Activated naive CD8-positive, alpha-beta T cell treated with anti-CD3 and anti-CD28 coated beads, Interleukin-2, amount 50 U/mL, for 16 hours (primary cell): ENCODE measurements at regions not wholly inside any gene's neighbourhood (a gene's known extent, or its start where the extent isn't known, plus 50 kb on each side); places are given as distances from the start of the nearest gene placed in this dataset.

Experiments used
- DNase-seq: peaks from one replicate; pipeline ENCODE4 v3.0.0-alpha.2; 2020; ENCODE audit warnings: low read depth, low spot score

DNA sequence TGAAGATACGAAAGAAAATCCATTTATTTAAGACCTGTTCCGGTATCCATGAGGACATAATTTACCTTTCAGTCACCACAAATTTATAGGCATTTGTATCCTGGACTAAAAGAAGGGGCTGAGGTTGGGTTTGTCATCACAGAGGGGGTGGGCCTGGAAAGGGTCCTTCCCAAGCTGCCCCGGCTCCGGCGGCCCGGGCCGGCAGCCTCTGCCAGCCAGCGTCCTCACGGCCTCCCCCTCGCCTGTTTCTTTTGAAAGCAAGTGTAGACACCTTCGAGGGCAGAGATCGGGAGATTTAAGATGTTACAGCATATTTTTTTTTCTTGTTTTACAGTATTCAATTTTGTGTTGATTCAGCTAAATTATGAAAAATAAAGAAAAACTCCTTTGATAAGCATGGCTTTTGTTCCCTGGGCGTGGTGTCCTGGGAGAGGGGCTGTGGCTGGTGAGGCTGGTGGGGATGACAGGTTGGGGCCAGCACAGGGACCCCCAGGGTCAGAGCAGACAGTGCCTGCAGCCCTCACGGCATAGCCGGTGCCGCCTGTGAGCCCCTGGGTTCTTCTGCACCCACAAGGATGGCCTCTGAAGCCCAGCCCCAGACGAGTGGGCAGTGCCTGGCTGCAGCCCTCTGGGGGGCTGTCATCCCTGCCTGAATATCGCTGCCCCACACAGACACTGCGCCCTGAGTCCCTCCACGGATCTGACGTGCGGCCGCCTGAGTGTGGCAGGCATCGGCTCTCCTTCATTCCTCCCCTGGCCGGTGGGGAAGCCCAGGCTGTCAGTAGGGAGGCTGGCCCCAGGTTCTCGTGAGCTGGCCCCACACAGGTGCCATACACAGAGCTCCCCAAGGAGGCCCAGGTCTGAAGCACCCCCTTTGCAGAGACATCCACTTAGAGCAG is 1075.9 kb downstream of the BRD1 start:
- no peak for DNase-seq

DNA sequence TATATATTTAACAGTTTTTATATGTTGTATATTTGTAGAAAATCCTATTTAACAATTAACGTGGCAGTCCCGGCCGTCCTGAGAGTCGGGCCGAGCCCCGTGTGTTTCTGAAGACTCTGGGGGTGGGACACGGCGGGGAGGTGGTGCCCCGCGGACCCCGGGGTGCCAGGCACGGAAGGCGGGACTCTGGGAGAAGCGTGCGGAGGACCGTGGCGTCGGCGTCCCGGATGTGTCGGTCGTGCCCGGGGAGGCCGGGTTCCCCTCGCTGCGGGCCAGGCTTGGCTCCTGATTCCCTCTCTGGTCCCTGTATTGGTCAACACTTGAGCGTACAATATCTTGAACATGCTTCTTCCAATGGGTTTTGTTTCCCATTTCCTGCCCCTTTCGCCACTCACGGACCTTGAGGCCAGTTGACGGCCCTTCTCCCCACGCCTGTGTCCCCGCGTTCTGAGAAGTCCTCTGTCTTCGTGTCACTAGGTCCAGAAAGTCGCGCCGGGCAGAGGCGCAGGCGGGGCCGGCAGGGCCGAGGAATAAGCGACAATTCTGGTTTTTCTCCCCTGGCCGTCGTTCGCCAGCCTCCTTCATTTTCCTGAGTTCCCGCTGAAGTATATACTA is 1076.7 kb downstream of the BRD1 start:
- no peak for DNase-seq

DNA sequence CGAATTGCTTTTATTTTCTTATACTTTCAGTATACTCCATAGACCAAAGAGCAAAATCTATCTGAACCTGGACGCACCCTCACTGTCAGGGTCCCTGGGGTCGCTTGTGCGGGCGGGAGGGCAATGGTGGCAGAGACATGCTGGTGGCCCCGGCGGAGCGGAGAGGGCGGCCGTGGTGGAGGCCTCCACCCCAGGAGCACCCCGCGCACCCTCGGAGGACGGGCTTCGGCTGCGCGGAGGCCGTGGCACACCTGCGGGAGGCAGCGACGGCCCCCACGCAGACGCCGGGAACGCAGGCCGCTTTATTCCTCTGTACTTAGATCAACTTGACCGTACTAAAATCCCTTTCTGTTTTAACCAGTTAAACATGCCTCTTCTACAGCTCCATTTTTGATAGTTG is 1077.4 kb downstream of the BRD1 start:
- DNase-seq: no peak

DNA sequence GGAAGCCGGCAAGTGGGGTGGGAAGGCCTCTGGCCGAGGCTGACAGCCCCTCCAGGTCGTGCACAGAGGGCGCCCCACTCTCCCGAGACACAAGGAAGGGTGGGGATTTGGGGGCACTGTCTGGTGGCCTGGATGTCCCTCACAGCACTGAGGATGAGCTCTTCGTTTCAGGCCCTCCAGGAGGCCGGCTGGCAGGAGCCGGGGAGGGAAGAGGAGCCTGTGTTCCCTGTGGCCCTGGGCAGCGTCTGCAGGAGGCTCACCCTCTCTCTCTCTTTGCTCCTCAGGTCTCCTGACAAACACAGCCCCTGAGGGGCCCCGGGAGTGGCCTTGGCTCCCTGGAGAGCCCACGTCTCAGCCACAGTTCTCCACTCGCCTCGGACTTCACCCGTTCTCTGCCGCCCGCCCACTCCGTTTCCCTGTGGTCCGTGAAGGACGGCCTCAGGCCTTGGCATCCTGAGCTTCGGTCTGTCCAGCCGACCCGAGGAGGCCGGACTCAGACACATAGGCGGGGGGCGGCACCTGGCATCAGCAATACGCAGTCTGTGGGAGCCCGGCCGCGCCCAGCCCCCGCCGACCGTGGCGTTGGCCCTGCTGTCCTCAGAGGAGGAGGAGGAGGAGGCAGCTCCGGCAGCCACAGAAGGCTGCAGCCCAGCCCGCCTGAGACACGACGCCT is 1078.0 kb downstream of the BRD1 start:
- DNase-seq: no peak

DNA sequence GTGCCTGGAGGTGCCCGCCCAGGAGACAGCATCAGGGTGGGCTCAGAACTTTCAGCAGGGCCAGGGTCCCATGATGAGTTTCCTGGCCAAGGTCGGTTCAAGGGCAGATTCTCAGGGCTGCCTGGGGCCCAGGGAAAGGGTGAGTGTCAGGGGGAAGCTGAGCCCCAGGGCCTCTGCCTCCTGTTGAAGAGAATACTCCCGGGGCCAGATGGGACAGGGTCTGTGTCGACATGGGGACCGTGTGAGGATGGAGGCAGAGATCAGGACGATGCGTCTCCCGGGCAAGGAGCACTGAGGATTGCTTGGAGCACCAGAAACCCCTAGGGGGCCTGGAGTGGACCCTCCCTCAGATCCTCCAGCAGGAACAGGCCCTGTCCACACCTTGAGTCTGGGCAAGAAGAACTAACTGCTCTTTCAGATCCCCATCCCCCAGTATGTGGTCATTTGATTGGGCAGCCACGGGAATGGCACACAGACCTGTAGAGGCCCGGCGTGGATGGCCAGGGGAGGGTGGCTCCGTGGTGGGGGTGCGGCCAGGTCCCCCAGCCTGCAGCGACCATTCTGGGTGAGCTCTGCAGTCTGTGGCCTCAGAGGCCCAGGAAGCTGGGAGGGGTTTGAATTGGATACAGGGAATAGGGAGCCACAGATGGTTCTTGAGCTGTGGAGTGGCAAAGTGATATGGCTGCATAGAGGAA is 1078.7 kb downstream of the BRD1 start:
- no peak for DNase-seq

DNA sequence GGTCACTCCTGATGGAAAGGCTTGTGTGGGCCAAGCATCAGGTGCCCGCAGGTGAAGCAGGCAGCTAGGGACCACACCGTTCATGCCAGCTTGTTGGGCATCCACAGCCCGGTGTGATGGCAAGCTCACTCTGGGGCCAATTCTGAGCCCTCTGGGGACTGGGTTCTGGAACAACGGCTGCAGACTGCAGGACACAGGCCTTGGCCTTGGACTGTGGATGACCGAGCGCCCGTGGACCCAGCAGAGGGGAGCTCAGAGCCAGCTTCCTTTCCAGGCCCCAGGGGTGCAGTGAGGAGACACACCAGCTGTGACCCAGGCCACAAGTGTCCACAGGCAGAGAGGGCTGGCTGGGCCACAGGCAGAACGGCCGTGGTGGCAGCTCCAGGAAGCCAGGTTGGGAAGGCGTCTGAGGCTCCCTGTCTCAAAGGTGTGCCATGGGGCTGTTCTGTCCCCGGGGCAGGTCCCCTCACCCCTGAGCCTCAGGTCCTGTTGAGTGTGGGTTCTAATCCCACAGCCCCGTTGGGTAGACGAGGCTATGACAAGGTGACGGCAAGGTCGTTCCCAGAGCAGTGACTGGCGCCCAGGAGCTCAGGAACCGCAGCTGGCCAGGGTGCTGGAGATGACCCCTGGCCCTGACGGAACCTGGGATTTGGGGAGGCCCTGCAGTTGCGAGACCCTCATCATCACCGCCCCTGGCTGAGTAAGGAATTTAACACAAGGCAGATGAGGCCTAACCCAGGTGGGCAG is 1079.4 kb downstream of the BRD1 start:
- no peak for DNase-seq

GRCh38 chr22:48746789-48747425 is 1080.8 kb downstream of the BRD1 start:
- no peak for DNase-seq

- DNase-seq: no peak
These were observed 1081.6 kb downstream of the BRD1 start for GRCh38 chr22:48745842-48746788.

- no peak for DNase-seq
These were observed 1082.5 kb downstream of the BRD1 start for GRCh38 chr22:48744967-48745841.

DNA sequence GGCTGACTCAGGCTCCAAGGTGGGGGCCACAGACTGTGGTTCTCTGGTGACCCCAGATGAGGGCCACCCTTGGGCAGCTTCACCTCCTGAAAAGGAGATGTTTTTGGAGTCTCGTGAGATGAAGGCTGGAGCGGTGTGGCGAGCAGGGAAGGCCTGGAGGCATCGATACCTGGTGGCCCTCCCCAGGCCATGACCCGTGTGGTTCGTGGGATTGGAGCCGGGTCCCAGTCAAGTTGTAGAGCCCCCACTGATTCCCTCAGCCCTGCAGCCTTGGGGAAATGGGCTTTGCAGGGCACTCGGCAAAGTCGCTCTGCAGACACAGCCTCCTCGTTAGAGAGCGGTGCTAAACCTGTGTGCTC is 1083.4 kb downstream of the BRD1 start:
- no peak for DNase-seq

GRCh38 chr22:48743601-48744282 is 1083.9 kb downstream of the BRD1 start:
- no peak for DNase-seq

DNA sequence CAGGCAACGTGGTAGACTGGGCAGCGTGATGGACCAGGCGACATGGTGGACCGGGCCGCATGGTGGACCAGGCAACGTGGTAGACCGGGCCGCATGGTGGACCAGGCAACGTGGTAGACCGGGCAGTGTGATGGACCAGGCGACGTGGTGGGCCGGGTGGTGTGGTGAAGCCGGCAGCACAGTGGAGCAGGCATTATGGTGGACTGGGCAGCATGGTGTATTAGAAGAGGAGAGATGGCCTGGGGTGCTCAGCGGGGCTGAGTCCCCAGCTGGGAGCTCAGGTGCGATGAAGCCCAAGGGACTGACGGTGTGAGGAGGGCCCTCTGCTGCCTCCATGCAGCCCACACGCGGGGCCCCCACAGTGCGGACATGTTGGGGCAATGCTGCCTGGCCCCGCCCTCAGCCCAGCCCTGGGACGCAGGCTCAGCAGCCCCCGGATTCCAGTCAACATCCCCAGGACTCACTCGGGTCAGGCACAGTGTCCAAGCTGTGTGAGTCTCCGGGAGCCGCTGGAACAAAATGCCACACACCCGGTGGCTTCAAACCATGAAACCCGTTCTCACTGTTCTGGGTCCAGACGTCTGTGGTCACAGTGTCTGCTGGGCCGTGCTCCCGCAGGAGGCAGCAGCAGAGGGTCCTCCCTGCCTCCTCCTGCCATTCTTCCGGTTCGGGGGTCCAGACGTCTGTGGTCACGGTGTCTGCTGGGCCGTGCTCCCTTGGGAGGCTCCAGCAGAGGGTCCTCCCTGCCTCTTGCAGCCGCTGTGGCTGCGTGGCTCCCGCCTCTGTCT is 1084.9 kb downstream of the BRD1 start:
- no peak for DNase-seq

DNA sequence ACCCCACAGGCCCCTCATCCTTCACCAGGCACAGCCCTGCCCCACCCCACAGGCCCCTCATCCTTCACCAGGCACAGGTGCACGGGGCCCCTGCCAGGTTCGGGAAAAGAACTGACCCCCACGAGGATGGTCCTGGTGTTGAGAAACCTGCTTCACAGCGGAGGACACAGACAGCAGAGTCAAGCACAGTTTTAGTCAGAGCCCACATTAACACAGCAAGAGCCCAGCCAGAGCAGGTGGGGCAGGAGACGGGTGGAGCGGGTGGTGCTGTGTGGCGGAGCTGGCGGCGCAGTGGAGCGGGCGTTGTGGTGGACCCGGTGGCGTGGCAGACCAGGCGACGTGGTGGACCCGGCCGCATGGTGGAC is 1085.5 kb downstream of the BRD1 start:
- no peak for DNase-seq

DNA sequence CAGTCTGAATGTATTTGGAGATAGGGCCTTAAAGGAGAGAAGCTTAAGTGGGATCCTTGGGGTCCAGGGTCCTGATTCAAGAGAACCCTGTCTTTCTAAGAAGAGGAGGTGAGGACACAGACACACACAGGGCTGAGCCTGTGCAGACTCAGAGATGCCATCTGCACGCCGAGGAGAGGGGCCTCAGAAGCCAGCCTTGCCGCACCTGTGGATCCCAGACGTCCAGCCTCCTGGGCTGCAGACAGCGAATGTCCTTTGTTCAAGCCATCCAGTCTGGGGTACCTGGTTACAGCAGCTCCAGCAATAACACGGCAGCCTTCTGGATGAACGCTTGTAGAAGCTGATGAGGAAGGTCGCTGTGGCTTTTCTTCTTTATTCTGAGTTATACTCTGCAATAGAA is 1086.1 kb downstream of the BRD1 start:
- DNase-seq: no peak

DNA sequence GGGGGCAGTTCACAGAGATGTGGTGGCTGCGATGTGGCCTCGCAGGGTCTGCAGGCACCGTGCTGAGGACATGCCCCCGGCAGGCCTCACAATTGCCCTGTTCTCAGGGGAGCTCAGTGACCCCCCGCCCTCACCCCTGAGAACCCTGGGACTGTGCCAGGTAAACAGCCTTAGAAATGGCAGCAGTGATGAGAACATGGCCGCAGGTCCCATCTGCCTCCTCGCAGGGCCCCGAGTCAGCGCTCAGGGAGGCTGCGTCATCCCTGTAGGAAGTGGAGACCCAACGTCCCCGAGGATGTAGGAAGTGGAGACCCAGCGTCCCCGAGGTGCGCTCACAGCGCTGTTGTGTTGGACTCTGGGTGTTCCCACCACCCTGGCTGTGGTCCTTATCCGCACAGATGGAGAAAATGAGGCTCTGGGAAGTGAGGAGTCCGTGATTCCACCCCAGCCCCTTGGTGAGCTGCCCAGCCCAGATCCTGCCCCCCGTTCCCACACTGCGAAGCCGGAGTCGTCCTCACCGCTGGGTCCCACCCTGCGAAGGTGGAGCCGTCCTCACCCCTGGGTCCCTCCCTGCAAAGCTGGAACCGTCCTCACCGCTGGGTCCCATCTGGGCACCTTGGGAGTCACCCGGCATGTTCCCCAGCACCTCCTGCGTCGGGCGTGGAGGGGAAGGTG is 1086.8 kb downstream of the BRD1 start:
- no peak for DNase-seq

GRCh38 chr22:48740086-48740730 is 1087.5 kb downstream of the BRD1 start:
- no peak for DNase-seq
